OCI-LY3 (cell line): ENCODE measurements at regions not wholly inside any gene's neighbourhood (a gene's known extent, or its start where the extent isn't known, plus 50 kb on each side); places are given as distances from the start of the nearest gene placed in this dataset.

Source experiments
- H2AFZ ChIP-seq: fragments of 200-600, 300-600 bp; shearing (Covaris generic); 2 replicates; pipeline ENCODE4 v1.6.0; 2014; ENCODE audit warnings: antibody characterized with exemption, low read depth, low read length
- H3K27ac ChIP-seq: fragments of 200-600, 300-600 bp; sonication (generic); 2 replicates; pipeline ENCODE4 v1.5.1; 2014; ENCODE audit warnings: mild to moderate bottlenecking, low read length, moderate library complexity, mixed read lengths
- H3K27me3 ChIP-seq: fragments of 200-600, 300-600 bp; sonication (generic); 2 replicates; pipeline ENCODE4 v1.6.1; 2014; ENCODE audit warnings: low read depth, low read length, mixed read lengths
- H3K36me3 ChIP-seq: fragments of 200-600, 300-600 bp; sonication (generic); replicated peaks from 2 replicates; pipeline ENCODE3; 2014; ENCODE audit warnings: low read depth, low read length, mixed read lengths
- H3K4me1 ChIP-seq: fragments of 300-600, 200-600 bp; sonication (generic); 2 replicates; pipeline ENCODE4 v1.6.1; 2014; ENCODE audit warnings: low read length, mixed read lengths
- H3K4me2 ChIP-seq: fragments of 200-600, 300-600 bp; sonication (generic); 2 replicates; pipeline ENCODE4 v1.6.1; 2014; ENCODE audit warnings: low read length, mixed read lengths
- H3K4me3 ChIP-seq: fragments of 300-600, 200-600 bp; sonication (generic); 2 replicates; pipeline ENCODE4 v1.5.1; 2014; ENCODE audit warnings: antibody characterized with exemption, mild to moderate bottlenecking, low read length, moderate library complexity
- H3K79me2 ChIP-seq: fragments of 300-600, 200-600 bp; shearing (Covaris generic); 2 replicates; pipeline ENCODE4 v1.6.1; 2014; ENCODE audit warnings: mild to moderate bottlenecking, low read length, mixed read lengths
- H3K9ac ChIP-seq: fragments of 300-600, 200-600 bp; shearing (Covaris generic); 2 replicates; pipeline ENCODE4 v1.6.0; 2014; ENCODE audit warnings: mild to moderate bottlenecking, low read length, moderate library complexity
- H3K9me3 ChIP-seq: fragments of 200-600, 300-600 bp; shearing (Covaris generic); 2 replicates; pipeline ENCODE4 v1.6.1; 2014; ENCODE audit warnings: low read length, mixed read lengths; ENCODE audit not compliant: insufficient read depth
- H4K20me1 ChIP-seq: fragments of 200-600, 300-600 bp; sonication (generic); 2 replicates; pipeline ENCODE4 v1.6.1; 2016; ENCODE audit warnings: low read length, mixed read lengths; ENCODE audit not compliant: insufficient read depth
- EZH2phosphoT487 ChIP-seq: fragments of 200-600 bp; shearing (Covaris generic); IDR thresholded peaks from 2 replicates; pipeline ENCODE4 v1.6.1; 2018; ENCODE audit warnings: antibody characterized with exemption, mixed run types, low read depth
- TF ChIP-seq, protein P1 (sequence below): fragments of 200-600, 300-600 bp; sonication (generic); IDR thresholded peaks from 2 replicates; pipeline ENCODE4 v1.5.1; 2014; ENCODE audit warnings: antibody characterized with exemption, low read length, low read depth

DNA sequence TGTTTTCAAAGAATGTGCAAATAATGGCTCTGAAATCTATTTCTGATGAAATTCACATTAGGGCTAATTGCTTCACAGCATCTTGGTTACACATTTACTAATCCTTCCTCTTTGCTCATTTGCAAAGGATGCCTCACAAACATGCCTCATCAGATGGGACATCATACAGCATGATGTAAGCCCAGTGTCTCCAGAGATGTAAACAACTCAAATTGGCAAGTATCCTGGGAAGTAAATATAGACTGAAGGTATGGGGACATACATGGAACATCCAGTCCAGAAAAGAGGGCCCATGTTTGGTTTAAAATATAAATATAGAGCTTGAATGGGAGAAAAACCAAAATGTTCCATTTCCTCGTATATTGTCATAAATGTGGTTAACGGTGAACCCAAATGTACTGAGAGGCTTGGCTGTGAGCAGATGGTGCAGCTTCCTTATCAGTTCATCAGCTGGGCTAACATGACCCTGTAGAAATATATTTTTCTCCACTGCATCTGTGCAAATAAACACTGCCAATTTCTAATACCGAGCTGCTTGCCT is 142.9 kb upstream of the NUDT7 start:
- TF ChIP-seq, protein P1, sequence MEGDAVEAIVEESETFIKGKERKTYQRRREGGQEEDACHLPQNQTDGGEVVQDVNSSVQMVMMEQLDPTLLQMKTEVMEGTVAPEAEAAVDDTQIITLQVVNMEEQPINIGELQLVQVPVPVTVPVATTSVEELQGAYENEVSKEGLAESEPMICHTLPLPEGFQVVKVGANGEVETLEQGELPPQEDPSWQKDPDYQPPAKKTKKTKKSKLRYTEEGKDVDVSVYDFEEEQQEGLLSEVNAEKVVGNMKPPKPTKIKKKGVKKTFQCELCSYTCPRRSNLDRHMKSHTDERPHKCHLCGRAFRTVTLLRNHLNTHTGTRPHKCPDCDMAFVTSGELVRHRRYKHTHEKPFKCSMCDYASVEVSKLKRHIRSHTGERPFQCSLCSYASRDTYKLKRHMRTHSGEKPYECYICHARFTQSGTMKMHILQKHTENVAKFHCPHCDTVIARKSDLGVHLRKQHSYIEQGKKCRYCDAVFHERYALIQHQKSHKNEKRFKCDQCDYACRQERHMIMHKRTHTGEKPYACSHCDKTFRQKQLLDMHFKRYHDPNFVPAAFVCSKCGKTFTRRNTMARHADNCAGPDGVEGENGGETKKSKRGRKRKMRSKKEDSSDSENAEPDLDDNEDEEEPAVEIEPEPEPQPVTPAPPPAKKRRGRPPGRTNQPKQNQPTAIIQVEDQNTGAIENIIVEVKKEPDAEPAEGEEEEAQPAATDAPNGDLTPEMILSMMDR, result no peak
- TF ChIP-seq EZH2phosphoT487, result no peak
- Histone ChIP-seq H4K20me1 (no peaks in the 10 kb centered on the region), H3K27ac (no peak overlapping the region), H3K4me3 (no peak overlapping the region), H3K9ac (no peak overlapping the region), H3K27me3 (peaks cover 13% of the 10 kb centered on the region), H3K4me1 (no peaks in the 10 kb centered on the region; the same call in 1 of the 2 replicates), H3K36me3 (no peaks in the 10 kb centered on the region), H3K4me2 (no peak overlapping the region; the same call in 1 of the 2 replicates), H2AFZ (no peak overlapping the region), H3K79me2 (no peaks in the 10 kb centered on the region), H3K9me3 (no peaks in the 10 kb centered on the region)

DNA sequence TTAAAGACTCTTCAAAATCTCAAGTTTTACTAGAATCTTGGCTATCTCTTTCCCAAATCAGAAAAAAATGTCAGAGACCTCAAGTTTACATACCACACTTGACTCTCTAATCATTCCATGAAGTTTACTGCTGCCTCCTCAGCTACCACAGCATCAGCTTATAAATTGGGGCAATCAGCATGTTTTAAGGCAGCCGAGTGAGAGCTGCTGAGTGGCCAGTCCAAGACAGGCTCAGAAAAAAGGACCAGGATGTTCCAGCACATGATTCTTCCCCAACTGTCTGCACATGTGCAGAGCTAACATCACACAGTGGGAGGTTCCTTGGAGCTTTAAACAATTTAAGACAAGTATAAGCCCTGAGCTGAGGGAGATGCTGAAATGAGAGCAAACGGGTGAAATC is 140.6 kb upstream of the NUDT7 start:
- TF ChIP-seq, protein P1, result no peak
- TF ChIP-seq EZH2phosphoT487, result no peak
- H2AFZ ChIP-seq, result no peak overlapping the region
- no peak overlapping the region for H3K4me3 ChIP-seq
- no peaks in the 10 kb centered on the region for H3K36me3 ChIP-seq
- H3K27ac ChIP-seq, result no peak overlapping the region
- no peaks in the 10 kb centered on the region for H3K79me2 ChIP-seq
- H3K4me2 ChIP-seq, result no peak overlapping the region
- H4K20me1 ChIP-seq, result no peaks in the 10 kb centered on the region
- peaks cover 5% of the 10 kb centered on the region for H3K4me1 ChIP-seq
- no peak overlapping the region for H3K9ac ChIP-seq
- H3K9me3 ChIP-seq, result no peaks in the 10 kb centered on the region
- peaks cover 14% of the 10 kb centered on the region for H3K27me3 ChIP-seq

DNA sequence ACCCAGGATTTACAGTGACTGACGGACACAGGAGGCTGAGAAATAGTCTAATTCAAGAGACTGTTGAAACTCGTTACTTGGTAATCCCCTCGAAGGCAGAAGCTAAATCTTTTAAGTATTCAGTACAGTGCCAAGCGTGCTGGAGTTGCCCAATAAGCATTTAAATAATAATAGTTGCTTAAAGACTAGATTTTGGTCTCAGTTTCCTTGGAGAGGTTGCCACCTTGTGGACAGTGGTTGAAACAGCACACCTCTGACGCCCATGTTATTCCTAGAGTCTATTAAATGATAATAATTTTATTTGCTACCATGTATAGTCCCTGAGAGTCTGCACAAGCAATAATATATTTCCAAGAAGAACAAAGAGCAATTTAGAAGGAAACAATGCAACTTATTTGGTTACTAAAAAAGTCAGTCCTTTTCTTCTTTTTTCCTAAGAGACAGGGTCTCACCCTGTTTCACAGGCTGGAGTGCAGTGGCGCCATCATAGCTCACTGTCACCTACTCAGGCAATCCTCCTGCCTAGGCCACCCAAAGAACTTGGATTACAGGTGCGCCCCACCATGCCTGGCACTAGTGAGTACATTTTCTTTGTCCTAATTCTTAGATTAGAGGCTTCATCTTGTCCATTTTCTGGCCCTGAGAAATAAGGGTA is 138.0 kb upstream of the NUDT7 start:
- TF ChIP-seq, protein P1, result peak; percentile 93
- TF ChIP-seq EZH2phosphoT487, result no peak
- no peak overlapping the region for H3K9ac ChIP-seq
- no peaks in the 10 kb centered on the region for H3K79me2 ChIP-seq
- H3K36me3 ChIP-seq, result no peaks in the 10 kb centered on the region
- H3K4me1 ChIP-seq, result peaks cover 5% of the 10 kb centered on the region
- no peak overlapping the region for H3K27ac ChIP-seq
- H3K4me2 ChIP-seq, result no peak overlapping the region
- no peaks in the 10 kb centered on the region for H3K9me3 ChIP-seq
- H2AFZ ChIP-seq, result no peak overlapping the region
- no peak overlapping the region for H3K4me3 ChIP-seq
- peaks cover 24% of the 10 kb centered on the region for H3K27me3 ChIP-seq
- no peaks in the 10 kb centered on the region for H4K20me1 ChIP-seq

DNA sequence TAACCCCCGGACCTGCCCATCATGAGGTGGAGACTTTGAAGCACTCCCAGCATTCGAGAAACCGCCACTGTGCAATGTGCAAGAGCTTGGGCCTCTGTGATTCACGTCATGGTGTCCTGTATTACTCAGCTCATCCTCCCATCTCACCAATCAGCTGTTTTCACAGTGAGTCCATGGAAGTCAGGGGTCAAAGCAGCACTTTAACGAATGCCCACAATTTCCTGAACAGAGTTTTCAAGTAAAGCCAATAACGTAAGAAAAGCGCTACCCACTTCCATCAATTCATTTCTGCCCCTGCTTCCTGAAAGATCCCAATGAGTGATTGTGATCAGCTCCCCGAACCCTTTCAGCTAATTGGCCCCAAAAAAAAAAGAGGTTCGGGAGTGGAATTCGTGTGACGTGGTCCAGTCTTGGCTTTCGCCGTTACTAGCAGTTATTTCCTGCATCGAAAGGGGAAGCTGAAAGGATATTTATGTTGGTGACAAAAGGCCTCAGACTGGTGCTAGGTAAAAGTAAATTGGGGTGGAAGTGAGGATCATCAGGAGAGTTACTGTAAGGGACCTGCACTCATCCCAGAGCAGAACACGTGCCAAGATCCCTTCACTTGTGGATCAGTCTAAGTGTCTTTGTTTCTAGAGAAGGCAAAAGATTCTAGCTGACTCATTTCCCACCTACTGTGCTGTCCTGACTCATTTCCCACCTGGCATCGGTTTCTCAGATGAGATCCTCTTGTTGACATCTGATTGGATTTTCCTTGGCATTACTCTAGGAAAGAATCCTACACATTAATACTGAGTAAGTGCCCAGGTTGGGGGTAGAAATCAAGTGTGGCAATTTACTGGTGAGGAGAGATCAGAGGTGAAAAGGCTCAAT is 136.7 kb upstream of the NUDT7 start:
- no peak overlapping the region for H2AFZ ChIP-seq
- H3K4me2 ChIP-seq, result no peak overlapping the region
- H3K79me2 ChIP-seq, result no peaks in the 10 kb centered on the region
- H3K4me1 ChIP-seq, result peaks cover 5% of the 10 kb centered on the region; the same call in 1 of the 2 replicates
- H3K36me3 ChIP-seq, result no peaks in the 10 kb centered on the region
- peaks cover 24% of the 10 kb centered on the region for H3K27me3 ChIP-seq
- H3K9ac ChIP-seq, result no peak overlapping the region
- H3K9me3 ChIP-seq, result no peaks in the 10 kb centered on the region
- TF ChIP-seq, protein P1, result no peak
- no peak for TF ChIP-seq EZH2phosphoT487
- H3K27ac ChIP-seq, result no peak overlapping the region
- H4K20me1 ChIP-seq, result no peaks in the 10 kb centered on the region
- no peak overlapping the region for H3K4me3 ChIP-seq
